ENCODE measurements at regions not wholly inside any gene's neighbourhood (a gene's known extent, or its start where the extent isn't known, plus 50 kb on each side); places are given as distances from the start of the nearest gene placed in this dataset.

GRCh38 chr10:83289948-83290347 lies 849.4 kb upstream of the GHITM start:
- no peak overlapping the region for H3K9ac ChIP-seq (ENCODE audit: low read length)
- no peaks in the 10 kb centered on the region for H3K36me3 ChIP-seq (ENCODE audit: insufficient read depth, low read length)
- H3K4me1 ChIP-seq (ENCODE audit: insufficient read depth, low read length) = no peaks in the 10 kb centered on the region
- no peaks in the 10 kb centered on the region for H3K27me3 Mint-ChIP-seq (ENCODE audit: low read depth, unreplicated experiment)
- H3K27ac Mint-ChIP-seq (ENCODE audit: unreplicated experiment) = no peak overlapping the region
- H3K4me3 Mint-ChIP-seq (ENCODE audit: unreplicated experiment) = no peak overlapping the region
- H3K4me3 ChIP-seq (ENCODE audit: insufficient read depth, low read depth, low read length) = no peak overlapping the region
- no peaks in the 10 kb centered on the region for H3K36me3 Mint-ChIP-seq (ENCODE audit: low read depth, unreplicated experiment)
- TF ChIP-seq CTCF (IDR thresholded peaks at IDR 0.05; ENCODE audit: insufficient read depth, low read depth, low read length) (no peak), EZH2 (IDR thresholded peaks at IDR 0.05; ENCODE audit: insufficient read depth, low read length) (no peak)
- no peaks in the 10 kb centered on the region for H3K27me3 ChIP-seq (ENCODE audit: insufficient read depth, low read length)
- H3K27ac ChIP-seq (ENCODE audit: low read depth, low read length) = no peak overlapping the region
- H3K4me1 Mint-ChIP-seq (ENCODE audit: low read depth, unreplicated experiment) = no peaks in the 10 kb centered on the region
- no peaks in the 10 kb centered on the region for H3K9me3 ChIP-seq (ENCODE audit: insufficient read depth, low read depth, low read length)
- DNase-seq (ENCODE audit: low read depth) (no peak), FAIRE-seq (no peak)
- H2AFZ ChIP-seq (ENCODE audit: low read depth, low read length) = no peak overlapping the region
- no peaks in the 10 kb centered on the region for H4K20me1 ChIP-seq (ENCODE audit: insufficient read depth, low read length)
- no peaks in the 10 kb centered on the region for H3K79me2 ChIP-seq (ENCODE audit: insufficient read depth, low read length)
- no peak overlapping the region for H3K4me2 ChIP-seq (ENCODE audit: low read length)
- no peaks in the 10 kb centered on the region for H3K9me3 Mint-ChIP-seq (ENCODE audit: unreplicated experiment)

DNA sequence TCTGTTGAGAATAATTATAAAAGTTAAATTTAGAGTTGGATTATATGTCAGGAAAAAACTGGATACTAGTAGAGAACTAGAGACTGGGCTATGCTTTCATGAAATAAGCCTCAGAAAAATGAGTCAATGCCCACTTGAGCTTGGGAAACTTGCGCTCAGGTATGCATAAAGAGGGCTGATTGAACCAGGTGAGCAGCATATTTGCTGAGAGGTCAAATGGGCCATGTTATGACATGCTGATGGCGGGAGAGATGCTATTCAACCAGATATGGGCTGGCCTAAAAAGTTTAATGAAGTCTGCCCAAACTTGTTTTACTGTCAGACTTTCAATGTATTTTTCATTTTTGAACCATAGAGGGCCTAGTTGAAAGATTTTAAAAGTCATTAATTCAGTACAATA lies 837.6 kb upstream of the GHITM start:
- H3K4me1 Mint-ChIP-seq (ENCODE audit: low read depth, unreplicated experiment) = no peaks in the 10 kb centered on the region
- H3K4me3 ChIP-seq (ENCODE audit: insufficient read depth, low read depth, low read length) = no peak overlapping the region
- no peaks in the 10 kb centered on the region for H3K36me3 Mint-ChIP-seq (ENCODE audit: low read depth, unreplicated experiment)

More for the DNA sequence above, 837.6 kb upstream of the GHITM start:
- Histone ChIP-seq H3K27ac (ENCODE audit: low read depth, low read length) (no peak overlapping the region), H3K9me3 (ENCODE audit: insufficient read depth, low read depth, low read length) (no peaks in the 10 kb centered on the region), H3K27me3 (ENCODE audit: insufficient read depth, low read length) (no peaks in the 10 kb centered on the region), H3K4me1 (ENCODE audit: insufficient read depth, low read length) (no peaks in the 10 kb centered on the region), H3K9ac (ENCODE audit: low read length) (no peak overlapping the region), H2AFZ (ENCODE audit: low read depth, low read length) (no peak overlapping the region), H4K20me1 (ENCODE audit: insufficient read depth, low read length) (no peaks in the 10 kb centered on the region), H3K79me2 (ENCODE audit: insufficient read depth, low read length) (no peaks in the 10 kb centered on the region), H3K4me2 (ENCODE audit: low read length) (no peak overlapping the region), H3K36me3 (ENCODE audit: insufficient read depth, low read length) (no peaks in the 10 kb centered on the region)
- no peak for TF ChIP-seq CTCF (IDR thresholded peaks at IDR 0.05; ENCODE audit: insufficient read depth, low read depth, low read length)
- TF ChIP-seq EZH2 (IDR thresholded peaks at IDR 0.05; ENCODE audit: insufficient read depth, low read length) = no peak
- DNase-seq (ENCODE audit: low read depth) = no peak
- Mint-ChIP-seq H3K27ac (ENCODE audit: unreplicated experiment) (no peak overlapping the region), H3K27me3 (ENCODE audit: low read depth, unreplicated experiment) (no peaks in the 10 kb centered on the region), H3K4me3 (ENCODE audit: unreplicated experiment) (no peak overlapping the region), H3K9me3 (ENCODE audit: unreplicated experiment) (no peaks in the 10 kb centered on the region)
- FAIRE-seq = no peak
